Dendritic cell treated with granulocyte-macrophage colony-stimulating factor and Interleukin-4, amounts not matched to agents 40 ng/mL and 50 ng/mL, for 4 days (primary cell): ENCODE measurements at regions not wholly inside any gene's neighbourhood (a gene's known extent, or its start where the extent isn't known, plus 50 kb on each side); places are given as distances from the start of the nearest gene placed in this dataset.

Experiments
- H3K27ac Mint-ChIP-seq: one replicate; pipeline ENCODE4 v1.8.0; 2022; ENCODE audit warnings: mild to moderate bottlenecking, mixed read lengths
- H3K27me3 Mint-ChIP-seq: one replicate; pipeline ENCODE4 v1.8.0; 2022; ENCODE audit warnings: mild to moderate bottlenecking, mixed read lengths
- H3K36me3 Mint-ChIP-seq: one replicate; pipeline ENCODE4 v1.8.0; 2022; ENCODE audit warnings: low read depth, mixed read lengths
- H3K4me1 Mint-ChIP-seq: one replicate; pipeline ENCODE4 v1.8.0; 2022; ENCODE audit warnings: low read depth, mixed read lengths
- H3K4me3 Mint-ChIP-seq: one replicate; pipeline ENCODE4 v1.8.0; 2022; ENCODE audit warnings: mild to moderate bottlenecking, moderate library complexity, mixed read lengths
- H3K9me3 Mint-ChIP-seq: one replicate; pipeline ENCODE4 v1.8.0; 2022; ENCODE audit warnings: mixed read lengths
- intact Hi-C: fragments of 100-400 bp; cut with micrococcal nuclease; formaldehyde crosslinking; loops from one replicate; pipeline ENCODE4 v1.15.0; 2022

GRCh38 chr4:186901850-186902249 is 178.2 kb upstream of the FAT1 start:
- no peaks in the 10 kb centered on the region for H3K36me3 Mint-ChIP-seq
- no peak overlapping the region for H3K27ac Mint-ChIP-seq
- intact Hi-C loops = no loop called here
- H3K27me3 Mint-ChIP-seq = no peaks in the 10 kb centered on the region
- no peaks in the 10 kb centered on the region for H3K4me1 Mint-ChIP-seq
- H3K9me3 Mint-ChIP-seq = peaks cover 43% of the 10 kb centered on the region
- no peak overlapping the region for H3K4me3 Mint-ChIP-seq

GRCh38 chr4:186902361-186902760 is 178.7 kb upstream of the FAT1 start:
- H3K4me1 Mint-ChIP-seq = no peaks in the 10 kb centered on the region
- peaks cover 42% of the 10 kb centered on the region for H3K9me3 Mint-ChIP-seq
- no peak overlapping the region for H3K4me3 Mint-ChIP-seq
- no peak overlapping the region for H3K27ac Mint-ChIP-seq
- no peaks in the 10 kb centered on the region for H3K36me3 Mint-ChIP-seq
- no peaks in the 10 kb centered on the region for H3K27me3 Mint-ChIP-seq
- intact Hi-C loops = no loop called here

- H3K4me3 Mint-ChIP-seq = no peak overlapping the region
- intact Hi-C loops = no loop called here
- H3K27me3 Mint-ChIP-seq = no peaks in the 10 kb centered on the region
- peaks cover 38% of the 10 kb centered on the region for H3K9me3 Mint-ChIP-seq
- no peaks in the 10 kb centered on the region for H3K4me1 Mint-ChIP-seq
- no peak overlapping the region for H3K27ac Mint-ChIP-seq
- H3K36me3 Mint-ChIP-seq = no peaks in the 10 kb centered on the region
Observed at GRCh38 chr4:186904101-186904500, 180.4 kb upstream of the FAT1 start.

DNA sequence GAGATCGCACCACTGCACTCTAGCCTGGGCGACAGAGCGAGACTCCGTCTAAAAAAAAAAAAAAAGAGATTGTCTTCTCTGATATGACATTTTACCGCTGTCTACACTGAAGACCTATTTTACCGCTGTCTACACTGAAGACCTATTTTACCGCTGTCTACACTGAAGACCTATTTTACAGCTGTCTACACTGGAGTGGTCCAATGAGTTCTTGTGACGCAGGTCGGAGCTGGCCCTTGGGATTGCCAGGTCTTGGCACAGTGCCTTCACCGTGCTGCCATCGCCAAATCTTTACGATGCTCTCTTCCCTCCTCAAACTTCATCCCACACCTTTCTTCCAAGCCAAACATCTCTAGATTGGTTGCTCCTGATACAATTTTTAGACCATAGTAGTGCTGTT is 183.1 kb upstream of the FAT1 start:
- Mint-ChIP-seq H3K4me3 (no peak overlapping the region), H3K36me3 (no peaks in the 10 kb centered on the region), H3K27ac (no peak overlapping the region), H3K27me3 (no peaks in the 10 kb centered on the region), H3K4me1 (no peaks in the 10 kb centered on the region), H3K9me3 (peaks cover 41% of the 10 kb centered on the region)
- intact Hi-C loops = no loop called here

DNA sequence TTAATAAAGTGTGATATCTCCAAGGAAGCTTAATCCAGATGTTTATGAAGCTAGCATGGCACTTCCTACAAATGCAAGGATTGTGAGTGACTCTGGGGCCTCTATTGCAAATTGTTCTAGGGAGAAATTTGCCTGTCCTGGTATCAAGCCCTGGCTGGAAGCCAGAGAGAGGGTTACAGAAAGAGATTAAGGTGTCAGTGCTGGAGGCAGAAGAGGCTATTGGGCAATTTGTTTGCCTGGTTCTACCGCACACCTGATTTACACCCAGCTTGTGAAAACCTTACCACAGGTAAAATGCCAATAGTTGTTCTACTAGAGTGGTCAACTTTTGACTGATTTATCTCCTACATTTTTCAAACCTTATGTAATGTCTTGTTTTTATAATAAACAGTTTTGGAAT is 186.7 kb upstream of the FAT1 start:
- H3K27me3 Mint-ChIP-seq = no peaks in the 10 kb centered on the region
- peaks cover 33% of the 10 kb centered on the region for H3K9me3 Mint-ChIP-seq
- intact Hi-C loops = no loop called here

DNA sequence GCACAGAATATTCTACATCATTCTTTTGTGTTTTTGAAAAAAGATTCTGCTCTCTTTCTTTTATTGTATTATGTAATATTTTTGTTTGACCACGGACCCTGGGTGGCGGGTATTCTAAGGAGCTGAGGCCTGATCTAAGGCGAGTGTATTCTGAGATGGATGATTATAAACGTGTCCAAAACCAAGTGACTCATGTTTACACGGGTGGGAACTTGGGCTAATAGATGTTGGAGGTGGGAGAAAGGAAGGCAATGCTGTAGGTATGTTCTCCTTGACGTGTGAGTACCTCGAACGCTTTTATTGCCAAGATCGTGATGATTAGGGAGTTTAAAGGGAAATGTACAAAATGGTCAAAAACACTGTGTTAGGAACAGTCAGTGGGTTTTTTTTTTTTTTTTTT is 188.9 kb upstream of the FAT1 start:
- intact Hi-C loops = no loop called here
- no peaks in the 10 kb centered on the region for H3K36me3 Mint-ChIP-seq
- H3K27ac Mint-ChIP-seq = no peak overlapping the region
- H3K27me3 Mint-ChIP-seq = no peaks in the 10 kb centered on the region
- no peaks in the 10 kb centered on the region for H3K4me1 Mint-ChIP-seq
- peaks cover 18% of the 10 kb centered on the region for H3K9me3 Mint-ChIP-seq
- no peak overlapping the region for H3K4me3 Mint-ChIP-seq

More for the DNA sequence above, 186.7 kb upstream of the FAT1 start:
- H3K4me1 Mint-ChIP-seq = no peaks in the 10 kb centered on the region
- H3K4me3 Mint-ChIP-seq = no peak overlapping the region
- H3K27ac Mint-ChIP-seq = no peak overlapping the region
- H3K36me3 Mint-ChIP-seq = no peaks in the 10 kb centered on the region

DNA sequence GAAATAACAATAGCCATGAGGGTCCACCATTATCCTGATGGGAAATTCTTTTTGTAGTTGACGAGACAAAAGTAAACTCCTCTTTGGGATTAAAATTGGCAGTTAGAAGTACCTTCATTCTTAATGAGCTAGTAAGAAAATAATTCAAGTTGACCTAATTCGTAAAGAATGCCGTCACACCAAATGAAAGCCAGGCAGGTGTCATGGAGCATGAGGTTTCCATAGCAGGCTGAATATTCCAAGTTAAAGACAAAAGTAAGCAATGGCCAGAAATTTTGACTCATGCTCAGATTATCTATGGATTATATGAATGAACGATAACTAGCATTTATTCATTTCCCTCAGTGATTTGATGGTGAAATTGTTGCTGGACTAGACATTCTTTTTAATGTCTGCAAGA is 192.2 kb upstream of the FAT1 start:
- Mint-ChIP-seq H3K36me3 (no peaks in the 10 kb centered on the region), H3K27me3 (no peaks in the 10 kb centered on the region)

GRCh38 chr4:186917136-186917535 is 193.5 kb upstream of the FAT1 start:
- peaks cover 17% of the 10 kb centered on the region for H3K9me3 Mint-ChIP-seq
- no peaks in the 10 kb centered on the region for H3K4me1 Mint-ChIP-seq
- H3K27ac Mint-ChIP-seq = no peak overlapping the region
- no peak overlapping the region for H3K4me3 Mint-ChIP-seq
- intact Hi-C loops = no loop called here
- H3K27me3 Mint-ChIP-seq = no peaks in the 10 kb centered on the region
- no peaks in the 10 kb centered on the region for H3K36me3 Mint-ChIP-seq

More for the DNA sequence above, 192.2 kb upstream of the FAT1 start:
- Mint-ChIP-seq H3K27ac (no peak overlapping the region), H3K9me3 (peaks cover 23% of the 10 kb centered on the region), H3K4me3 (no peak overlapping the region), H3K4me1 (no peaks in the 10 kb centered on the region)
- intact Hi-C loops = no loop called here

DNA sequence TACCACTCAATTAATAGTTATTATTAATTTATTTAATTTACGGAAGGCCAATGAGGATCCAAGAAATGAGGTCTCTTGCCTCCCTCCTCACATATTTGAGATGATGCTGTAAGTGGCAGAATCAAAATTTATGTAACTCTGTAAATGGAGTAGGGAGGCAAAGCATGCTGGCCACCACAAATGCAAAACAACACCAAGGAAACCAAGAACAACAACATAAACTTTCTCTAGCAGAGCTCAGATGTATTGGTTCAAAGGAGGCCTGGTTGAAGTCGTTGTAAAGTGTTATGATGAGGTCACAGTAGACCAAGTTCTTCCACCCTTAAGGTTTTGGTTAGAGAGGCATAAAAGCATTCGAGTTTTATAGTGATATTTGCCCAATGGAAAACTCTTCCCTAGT is 194.8 kb upstream of the FAT1 start:
- Mint-ChIP-seq H3K27me3 (no peaks in the 10 kb centered on the region), H3K4me3 (no peak overlapping the region), H3K4me1 (no peaks in the 10 kb centered on the region), H3K9me3 (peaks cover 9% of the 10 kb centered on the region), H3K27ac (no peak overlapping the region), H3K36me3 (no peaks in the 10 kb centered on the region)
- intact Hi-C loops = no loop called here

DNA sequence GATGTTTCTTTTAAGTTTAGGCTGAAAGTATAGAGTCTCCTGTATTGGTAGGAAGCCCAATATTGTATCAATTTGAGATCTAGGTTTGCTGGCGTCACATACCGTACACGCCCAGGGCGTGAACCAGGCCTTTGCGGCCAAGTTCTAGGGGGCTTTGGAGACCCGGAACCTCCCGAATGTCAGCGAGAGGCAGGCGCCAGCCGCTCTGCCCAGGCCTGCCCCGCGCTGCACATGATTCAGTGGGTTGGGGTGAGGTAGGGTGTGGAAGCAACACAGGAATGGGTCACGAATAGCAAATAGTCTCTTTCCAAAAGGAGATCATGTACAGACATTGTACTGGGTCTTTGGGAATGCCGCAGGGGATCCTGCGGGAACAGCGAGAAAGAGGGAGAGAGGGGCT is 195.7 kb upstream of the FAT1 start:
- Mint-ChIP-seq H3K27ac (no peak overlapping the region), H3K9me3 (peaks cover 9% of the 10 kb centered on the region), H3K36me3 (no peaks in the 10 kb centered on the region), H3K4me1 (no peaks in the 10 kb centered on the region), H3K4me3 (no peak overlapping the region), H3K27me3 (no peaks in the 10 kb centered on the region)
- intact Hi-C loops = no loop called here

DNA sequence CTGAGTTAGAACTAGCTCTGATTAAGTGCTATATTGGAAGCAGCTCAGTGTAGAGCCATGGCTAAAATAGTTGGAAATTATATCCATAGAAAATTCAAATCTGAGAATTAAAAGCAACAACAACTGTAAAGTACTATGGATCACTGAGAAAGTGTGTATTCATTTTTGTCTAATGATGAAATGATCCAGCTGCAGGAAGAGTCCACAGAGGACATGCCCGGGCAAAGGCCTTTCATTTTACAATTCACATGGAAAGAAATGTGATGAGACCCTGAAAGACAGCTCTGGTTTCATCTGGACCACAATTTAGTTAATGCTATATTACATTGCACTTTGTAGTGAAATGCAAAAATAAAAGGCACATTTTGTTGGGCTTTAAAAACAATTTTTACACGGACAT is 196.8 kb upstream of the FAT1 start:
- Mint-ChIP-seq H3K27me3 (no peaks in the 10 kb centered on the region), H3K9me3 (peaks cover 9% of the 10 kb centered on the region), H3K36me3 (no peaks in the 10 kb centered on the region), H3K4me1 (no peaks in the 10 kb centered on the region), H3K27ac (no peak overlapping the region), H3K4me3 (no peak overlapping the region)
- intact Hi-C loops = no loop called here

- no peaks in the 10 kb centered on the region for H3K27me3 Mint-ChIP-seq
- no peak overlapping the region for H3K4me3 Mint-ChIP-seq
- H3K4me1 Mint-ChIP-seq = no peaks in the 10 kb centered on the region
- no peak overlapping the region for H3K27ac Mint-ChIP-seq
- no peaks in the 10 kb centered on the region for H3K36me3 Mint-ChIP-seq
- peaks cover 9% of the 10 kb centered on the region for H3K9me3 Mint-ChIP-seq
- intact Hi-C loops = no loop called here
Observed at GRCh38 chr4:186920992-186921391, 197.3 kb upstream of the FAT1 start.

DNA sequence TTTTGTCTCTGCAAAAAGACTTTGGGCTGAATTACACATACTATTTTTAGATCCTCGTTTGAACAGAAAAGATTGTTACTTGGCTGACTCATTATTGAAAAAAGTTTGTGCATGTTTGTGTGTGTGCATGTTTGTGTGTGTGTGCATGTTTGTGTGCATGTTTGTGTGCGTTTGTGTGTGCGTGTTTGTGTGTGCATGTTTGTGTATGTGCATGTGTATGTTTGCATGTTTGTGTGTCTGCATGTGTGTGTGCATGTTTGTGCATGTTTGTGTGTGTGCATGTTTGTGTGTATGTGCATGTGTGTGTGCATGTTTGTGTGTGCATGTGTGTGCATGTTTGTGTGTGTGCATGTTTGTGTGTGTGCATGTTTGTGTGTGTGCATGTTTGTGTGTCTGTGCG is 201.1 kb upstream of the FAT1 start:
- Mint-ChIP-seq H3K27me3 (no peaks in the 10 kb centered on the region), H3K4me3 (no peak overlapping the region), H3K27ac (no peak overlapping the region), H3K36me3 (no peaks in the 10 kb centered on the region), H3K9me3 (peaks cover 3% of the 10 kb centered on the region), H3K4me1 (no peaks in the 10 kb centered on the region)
- intact Hi-C loops = no loop called here

GRCh38 chr4:186927624-186928023 is 204.0 kb upstream of the FAT1 start:
- H3K36me3 Mint-ChIP-seq = no peaks in the 10 kb centered on the region
- H3K4me3 Mint-ChIP-seq = no peak overlapping the region
- H3K27me3 Mint-ChIP-seq = no peaks in the 10 kb centered on the region
- no peak overlapping the region for H3K27ac Mint-ChIP-seq
- H3K4me1 Mint-ChIP-seq = no peaks in the 10 kb centered on the region
- intact Hi-C loops = no loop called here
- H3K9me3 Mint-ChIP-seq = peaks cover 14% of the 10 kb centered on the region

DNA sequence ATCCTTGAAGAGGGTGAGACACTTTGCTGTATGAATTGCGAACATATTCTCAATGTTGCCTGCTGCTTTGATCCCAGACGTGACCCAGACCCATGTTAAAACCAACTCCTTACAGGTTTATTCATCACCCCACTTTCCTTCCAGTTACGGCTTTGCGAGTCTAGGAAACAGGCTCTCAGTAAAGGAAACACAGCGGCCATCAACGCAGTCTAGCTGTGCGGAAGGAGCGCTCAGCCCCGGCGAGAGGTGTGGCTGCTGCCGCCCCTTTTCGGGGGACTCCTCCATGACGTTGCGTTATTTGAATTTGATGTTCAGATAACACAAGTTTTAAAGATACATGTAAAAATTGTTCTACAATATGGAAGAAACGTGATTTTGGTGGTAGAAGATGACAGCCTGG is 206.4 kb upstream of the FAT1 start:
- H3K9me3 Mint-ChIP-seq = peaks cover 22% of the 10 kb centered on the region
- H3K36me3 Mint-ChIP-seq = no peaks in the 10 kb centered on the region
- no peak overlapping the region for H3K4me3 Mint-ChIP-seq
- H3K4me1 Mint-ChIP-seq = no peaks in the 10 kb centered on the region
- no peak overlapping the region for H3K27ac Mint-ChIP-seq
- intact Hi-C loops = no loop called here
- no peaks in the 10 kb centered on the region for H3K27me3 Mint-ChIP-seq

GRCh38 chr4:186931519-186931918 is 207.9 kb upstream of the FAT1 start:
- Mint-ChIP-seq H3K27ac (no peak overlapping the region), H3K4me1 (no peaks in the 10 kb centered on the region), H3K9me3 (peaks cover 22% of the 10 kb centered on the region), H3K4me3 (no peak overlapping the region), H3K27me3 (no peaks in the 10 kb centered on the region), H3K36me3 (no peaks in the 10 kb centered on the region)
- intact Hi-C loops = no loop called here
